Liver (tissue), 3 donors: ENCODE measurements at regions not wholly inside any gene's neighbourhood (a gene's known extent, or its start where the extent isn't known, plus 50 kb on each side); places are given as distances from the start of the nearest gene placed in this dataset.

ENCODE experiments used
- ATF3 ChIP-seq: IDR thresholded peaks from 2 replicates; pipeline ENCODE4 v1.6.1; 2016; ENCODE audit warnings: antibody characterized with exemption
- CTCF ChIP-seq: fragments of 150-350 bp; IDR thresholded peaks from 2 replicates; pipeline ENCODE4 v1.5.1; 2017; ENCODE audit warnings: improper control_type of control experiment, low read depth, low read length; ENCODE audit not compliant: missing input control
- JUND ChIP-seq, 2 donors: IDR thresholded peaks; 2 replicates each; pipeline ENCODE4 v1.6.1; 2016; ENCODE audit warnings: antibody characterized with exemption in 2 of 2
- REST ChIP-seq: IDR thresholded peaks from 2 replicates; pipeline ENCODE4 v1.6.1; 2016; ENCODE audit warnings: antibody characterized with exemption, mild to moderate bottlenecking
- YY1 ChIP-seq: IDR thresholded peaks from 2 replicates; pipeline ENCODE4 v1.6.1; 2016; ENCODE audit warnings: antibody characterized with exemption, mild to moderate bottlenecking
- TF ChIP-seq, protein P1 (sequence below): IDR thresholded peaks from 2 replicates; pipeline ENCODE4 v1.6.1; 2016; ENCODE audit warnings: antibody characterized with exemption
- donor health status: healthy.
- donor health status: healthy.

- TF ChIP-seq REST (no peak), CTCF (no peak), JUND (IDR thresholded peaks at IDR 0.05) (no peak), ATF3 (no peak), YY1 (no peak)
- TF ChIP-seq, protein P1, sequence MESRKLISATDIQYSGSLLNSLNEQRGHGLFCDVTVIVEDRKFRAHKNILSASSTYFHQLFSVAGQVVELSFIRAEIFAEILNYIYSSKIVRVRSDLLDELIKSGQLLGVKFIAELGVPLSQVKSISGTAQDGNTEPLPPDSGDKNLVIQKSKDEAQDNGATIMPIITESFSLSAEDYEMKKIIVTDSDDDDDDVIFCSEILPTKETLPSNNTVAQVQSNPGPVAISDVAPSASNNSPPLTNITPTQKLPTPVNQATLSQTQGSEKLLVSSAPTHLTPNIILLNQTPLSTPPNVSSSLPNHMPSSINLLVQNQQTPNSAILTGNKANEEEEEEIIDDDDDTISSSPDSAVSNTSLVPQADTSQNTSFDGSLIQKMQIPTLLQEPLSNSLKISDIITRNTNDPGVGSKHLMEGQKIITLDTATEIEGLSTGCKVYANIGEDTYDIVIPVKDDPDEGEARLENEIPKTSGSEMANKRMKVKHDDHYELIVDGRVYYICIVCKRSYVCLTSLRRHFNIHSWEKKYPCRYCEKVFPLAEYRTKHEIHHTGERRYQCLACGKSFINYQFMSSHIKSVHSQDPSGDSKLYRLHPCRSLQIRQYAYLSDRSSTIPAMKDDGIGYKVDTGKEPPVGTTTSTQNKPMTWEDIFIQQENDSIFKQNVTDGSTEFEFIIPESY: no peak
Observed at GRCh38 chr7:17139081-17139480, 159.4 kb upstream of the AHR start.
